Motor neuron (in vitro differentiated cells): ENCODE measurements at regions not wholly inside any gene's neighbourhood (a gene's known extent, or its start where the extent isn't known, plus 50 kb on each side); places are given as distances from the start of the nearest gene placed in this dataset.
"Not testable (repeated sequence)": the region's sequence is repeated elsewhere in the genome, so short reads cannot be mapped to it uniquely, and the experiment has no call there.

Experiments
- ATAC-seq, 8 experiments: fragments of 200-7000 bp; cut with Tn5 transposase; replicated peaks in 6 of 8; 2 replicates each; pipeline ENCODE4 v1.8.0; 2021; ENCODE audit warnings: mild to moderate bottlenecking in 8 of 8, moderate library complexity in 8 of 8
- H3K27ac ChIP-seq, 2 donors: fragments of 250-450 bp; sonication (Bioruptor Pico); 2 replicates each; pipeline ENCODE4 v1.9.0; 2021; ENCODE audit warnings: antibody characterized with exemption in 2 of 2, mild to moderate bottlenecking in 2 of 2, moderate library complexity in 1 of 2
- H3K4me1 ChIP-seq, 2 donors: fragments of 250-450 bp; sonication (Bioruptor Pico); replicated peaks in 1 of 2; 2 replicates each; pipeline ENCODE4 v1.6.1; 2021; ENCODE audit warnings: antibody characterized with exemption in 2 of 2, mild to moderate bottlenecking in 2 of 2, moderate library complexity in 1 of 2
- H3K4me3 ChIP-seq, 5 donors: fragments of 250-450 bp; sonication (Bioruptor Pico); 2 replicates each; pipeline ENCODE4 v1.9.0; 2021; ENCODE audit warnings: antibody characterized with exemption in 5 of 5, mild to moderate bottlenecking in 5 of 5, moderate library complexity in 4 of 5
- WGBS, 10 experiments: fragments of 450-650 bp; shearing (Covaris generic); methylation state at CpG; one replicate each; pipeline ENCODE4 v1.0.0; 2022; 5-methylcytosine and 5-hydroxymethylcytosine counted together
- in situ Hi-C, 9 experiments: fragments of 400-800 bp; cut with MboI; loops; one replicate each; pipeline ENCODE4 v1.15.0; 2021; ENCODE audit warnings: low sequenced_read_pairs in 9 of 9, low pct_unique_long_range_greater_than_20kb in 2 of 9; ENCODE audit not compliant: unreplicated experiment in 9 of 9

GRCh38 chr4:126750723-126751122, 882.0 kb upstream of the INTU start:
- in situ Hi-C loops: no loop called here
- Histone ChIP-seq H3K27ac (no peak overlapping the region), H3K4me1 (no peaks in the 10 kb centered on the region), H3K4me3 (no peak overlapping the region)
- 71 to 100% (median 94%) methylated on average over 1 to 2 of the region's 2 CpGs; no CpG with 5 or more reads in 1 of the 10 experiments for WGBS, 10 experiments
- no peak for ATAC-seq

GRCh38 chr4:126752126-126752525, 880.6 kb upstream of the INTU start:
- Histone ChIP-seq H3K4me3 (no peak overlapping the region), H3K27ac (no peak overlapping the region), H3K4me1 (no peaks in the 10 kb centered on the region)
- ATAC-seq: no peak
- WGBS, 10 experiments: 60 to 96% (median 80%) methylated on average over 1 to 4 of the region's 5 CpGs; no CpG with 5 or more reads in 3 of the 10 experiments
- in situ Hi-C loops: no loop called here

- in situ Hi-C loops: no loop called here
- whole genome bisulfite sequencing, 10 experiments: 0 to 100% (median 82%) methylated on average over 1 to 4 of the region's 4 CpGs
- no peak for ATAC-seq
- Histone ChIP-seq H3K4me3 (no peak overlapping the region), H3K4me1 (no peaks in the 10 kb centered on the region), H3K27ac (no peak overlapping the region)
Observed at GRCh38 chr4:126752702-126753101, 880.1 kb upstream of the INTU start.

- in situ Hi-C loops: no loop called here
- no peak overlapping the region for H3K4me3 ChIP-seq
- H3K4me1 ChIP-seq: no peaks in the 10 kb centered on the region
- no peak for ATAC-seq
- 50 to 100% (median 88%) methylated on average over 1 of the region's 1 CpG; no CpG with 5 or more reads in 3 of the 10 experiments for WGBS, 10 experiments
- no peak overlapping the region for H3K27ac ChIP-seq
Observed at GRCh38 chr4:126753592-126753991, 879.2 kb upstream of the INTU start.

- H3K4me1 ChIP-seq: no peaks in the 10 kb centered on the region
- H3K27ac ChIP-seq: no peak overlapping the region
- H3K4me3 ChIP-seq: no peak overlapping the region
- no peak for ATAC-seq
- in situ Hi-C loops: no loop called here
Observed at GRCh38 chr4:126755506-126755905, 877.3 kb upstream of the INTU start.

GRCh38 chr4:126756050-126756829, 876.5 kb upstream of the INTU start:
- in situ Hi-C loops: no loop called here
- WGBS, 10 experiments: 39 to 100% (median 76%) methylated on average over 1 to 3 of the region's 3 CpGs; no CpG with 5 or more reads in 1 of the 10 experiments
- peak in 1 of 8 experiments; percentile 66 for ATAC-seq
- no peak overlapping the region for H3K4me3 ChIP-seq
- H3K4me1 ChIP-seq: no peaks in the 10 kb centered on the region
- no peak overlapping the region for H3K27ac ChIP-seq

- no peaks in the 10 kb centered on the region for H3K4me1 ChIP-seq
- in situ Hi-C loops: no loop called here
- no peak overlapping the region for H3K4me3 ChIP-seq
- ATAC-seq: no peak
- WGBS, 10 experiments: 60 to 100% (median 100%) methylated on average over 1 of the region's 1 CpG; no CpG with 5 or more reads in 1 of the 10 experiments
- H3K27ac ChIP-seq: no peak overlapping the region
Observed at GRCh38 chr4:126757219-126757618, 875.5 kb upstream of the INTU start.

- Histone ChIP-seq H3K27ac (no peak overlapping the region), H3K4me1 (no peaks in the 10 kb centered on the region), H3K4me3 (no peak overlapping the region)
- 67 to 70% methylated on average over 2 of the region's 2 CpGs; no CpG with 5 or more reads in 8 of the 10 experiments for WGBS, 10 experiments
- ATAC-seq: no peak
- in situ Hi-C loops: no loop called here
Observed at GRCh38 chr4:126758493-126758892, 874.3 kb upstream of the INTU start.

- peak in 3 of 8 experiments; percentile 41 to 85 (median 61) for ATAC-seq
- in situ Hi-C loops: no loop called here
- WGBS, 10 experiments: 0 to 100% (median 78%) methylated on average over 1 of the region's 1 CpG; no CpG with 5 or more reads in 1 of the 10 experiments
- no peaks in the 10 kb centered on the region for H3K4me1 ChIP-seq
- no peak overlapping the region for H3K4me3 ChIP-seq
- H3K27ac ChIP-seq: no peak overlapping the region
Observed at GRCh38 chr4:126761947-126762662, 870.7 kb upstream of the INTU start.

GRCh38 chr4:126762663-126763247, 870.0 kb upstream of the INTU start:
- in situ Hi-C loops: no loop called here
- 10 to 100% (median 84%) methylated on average over 1 to 5 of the region's 5 CpGs; no CpG with 5 or more reads in 2 of the 10 experiments for WGBS, 10 experiments
- Histone ChIP-seq H3K4me3 (no peak overlapping the region), H3K27ac (no peak overlapping the region), H3K4me1 (no peaks in the 10 kb centered on the region)
- peak in 3 of 8 experiments; percentile 16 to 94 (median 90) for ATAC-seq

GRCh38 chr4:126766241-126766640, 866.5 kb upstream of the INTU start:
- Histone ChIP-seq H3K4me1 (no peaks in the 10 kb centered on the region), H3K27ac (no peak overlapping the region), H3K4me3 (no peak overlapping the region)
- ATAC-seq: no peak
- in situ Hi-C loops: no loop called here
- WGBS, 10 experiments: 25 to 100% (median 88%) methylated on average over 1 to 2 of the region's 2 CpGs

- ATAC-seq: no peak
- in situ Hi-C loops: no loop called here
- Histone ChIP-seq H3K4me1 (no peaks in the 10 kb centered on the region), H3K27ac (no peak overlapping the region), H3K4me3 (no peak overlapping the region)
Observed at GRCh38 chr4:126768338-126768737, 864.4 kb upstream of the INTU start.

- H3K4me3 ChIP-seq, H3K27ac ChIP-seq, ATAC-seq, in situ Hi-C loops, H3K4me1 ChIP-seq: not testable (repeated sequence)
- WGBS, 10 experiments: 100% methylated on average over 1 of the region's 46 CpGs; no CpG with 5 or more reads in 9 of the 10 experiments
Observed at GRCh38 chr4:126770811-126771553, 861.8 kb upstream of the INTU start.
